IMR-90 (cell line): ENCODE measurements at regions not wholly inside any gene's neighbourhood (a gene's known extent, or its start where the extent isn't known, plus 50 kb on each side); places are given as distances from the start of the nearest gene placed in this dataset.

ENCODE experiments used
- ATAC-seq: fragments of 200-7000 bp; cut with Tn5 transposase; 2 replicates; pipeline ENCODE4 v1.9.1; 2020; ENCODE audit warnings: low read depth, mild to moderate bottlenecking, moderate library complexity
- BruUV-seq: library from RNA; stranded (reverse); fragments of 400-500 nt; replicated peaks from 2 replicates; lab custom pipeline; 2021; lab: Mats Ljungman, UMichigan
- CTCF ChIA-PET: fragments of 300-600 bp; formaldehyde crosslinking; extraction: SDS; loops from one replicate; lab custom pipeline; 2021; ENCODE audit warnings: antibody characterized with exemption; lab: Yijun Ruan, JAX
- POLR2A ChIA-PET: fragments of 300-600 bp; sonication (Branson Sonifier 250); formaldehyde crosslinking; loops from one replicate; lab custom pipeline; 2022; ENCODE audit warnings: antibody characterized with exemption; ENCODE audit not compliant: unreplicated experiment; lab: Charles Lee
- DNase-seq: peaks from one replicate; pipeline ENCODE4 v3.0.0; 2013
- H2AFZ ChIP-seq: replicated peaks from 2 replicates; pipeline ENCODE3; 2013; ENCODE audit warnings: low read length, mild to moderate bottlenecking; ENCODE audit not compliant: poor library complexity
- H2AK5ac ChIP-seq: 2 replicates; pipeline ENCODE4 v1.6.1; 2013; ENCODE audit warnings: low read depth, low read length, inconsistent platforms
- H2AK9ac ChIP-seq: replicated peaks from 2 replicates; pipeline ENCODE3; 2013; ENCODE audit warnings: mild to moderate bottlenecking, low read depth, low read length, moderate library complexity; ENCODE audit not compliant: poor library complexity
- H2BK120ac ChIP-seq: 2 replicates; pipeline ENCODE4 v1.6.1; 2013; ENCODE audit warnings: low read depth, low read length, inconsistent platforms
- H2BK15ac ChIP-seq: 3 replicates; pipeline ENCODE4 v1.6.1; 2013; ENCODE audit warnings: low read depth, low read length, inconsistent platforms
- H2BK20ac ChIP-seq: 2 replicates; pipeline ENCODE4 v1.6.1; 2013; ENCODE audit warnings: low read depth, mild to moderate bottlenecking, inconsistent platforms, low read length, moderate library complexity
- H2BK5ac ChIP-seq: 2 replicates; pipeline ENCODE4 v1.6.1; 2013; ENCODE audit warnings: mild to moderate bottlenecking, low read depth, low read length, inconsistent platforms; ENCODE audit not compliant: poor library complexity, severe bottlenecking
- H3K14ac ChIP-seq: replicated peaks from 2 replicates; pipeline ENCODE4 v1.6.1; 2013; ENCODE audit warnings: low read depth, low read length, inconsistent platforms
- H3K18ac ChIP-seq: 2 replicates; pipeline ENCODE4 v1.6.1; 2013; ENCODE audit warnings: low read depth, low read length, control low read depth
- H3K23ac ChIP-seq: 2 replicates; pipeline ENCODE4 v1.6.1; 2013; ENCODE audit warnings: low read depth, low read length, inconsistent platforms
- H3K27ac ChIP-seq: 2 replicates; pipeline ENCODE4 v1.5.1; 2013; ENCODE audit warnings: mild to moderate bottlenecking, control low read depth, low read length; ENCODE audit not compliant: insufficient read depth
- H3K27me3 ChIP-seq: 2 replicates; pipeline ENCODE4 v1.6.1; 2013; ENCODE audit warnings: low read length; ENCODE audit not compliant: control insufficient read depth, insufficient read depth
- H3K36me3 ChIP-seq: 2 replicates; pipeline ENCODE4 v1.6.1; 2013; ENCODE audit warnings: low read length, mixed read lengths; ENCODE audit not compliant: control insufficient read depth, insufficient read depth
- H3K4ac ChIP-seq: 2 replicates; pipeline ENCODE4 v1.6.1; 2013; ENCODE audit warnings: low read depth, low read length, inconsistent platforms
- H3K4me1 ChIP-seq: 2 replicates; pipeline ENCODE4 v1.6.1; 2013; ENCODE audit warnings: low read length, mixed read lengths; ENCODE audit not compliant: control insufficient read depth, insufficient read depth
- H3K4me2 ChIP-seq: 2 replicates; pipeline ENCODE4 v1.6.1; 2013; ENCODE audit warnings: low read depth, mild to moderate bottlenecking, control low read depth, low read length, moderate library complexity
- H3K4me3 ChIP-seq: 2 replicates; pipeline ENCODE4 v1.5.1; 2013; ENCODE audit warnings: low read depth, mild to moderate bottlenecking, control low read depth, low read length, moderate library complexity; ENCODE audit not compliant: insufficient read depth
- H3K56ac ChIP-seq: 2 replicates; pipeline ENCODE4 v1.6.1; 2013; ENCODE audit warnings: low read length, inconsistent platforms; ENCODE audit not compliant: insufficient read depth; ENCODE audit errors: extremely low read depth
- H3K79me1 ChIP-seq, 2 experiments: 2 replicates each; pipeline ENCODE4 v1.6.1; 2013; ENCODE audit warnings: low read length in 2 of 2, inconsistent platforms in 1 of 2, low read depth in 1 of 2
- H3K9ac ChIP-seq: 2 replicates; pipeline ENCODE4 v1.6.1; 2013; ENCODE audit warnings: low read depth, low read length, control low read depth
- H3K9me1 ChIP-seq: 2 replicates; pipeline ENCODE4 v1.6.1; 2013; ENCODE audit warnings: low read length, inconsistent platforms; ENCODE audit not compliant: insufficient read depth
- H3K9me3 ChIP-seq: 2 replicates; pipeline ENCODE4 v1.6.1; 2013; ENCODE audit warnings: low read length; ENCODE audit not compliant: control insufficient read depth, insufficient read depth
- H4K20me1 ChIP-seq: 2 replicates; pipeline ENCODE4 v1.6.1; 2013; ENCODE audit warnings: low read length, inconsistent platforms; ENCODE audit not compliant: insufficient read depth
- H4K5ac ChIP-seq: 2 replicates; pipeline ENCODE4 v1.6.1; 2013; ENCODE audit warnings: mild to moderate bottlenecking, low read depth, low read length, control low read depth
- H4K8ac ChIP-seq, 2 experiments: 2 replicates each; pipeline ENCODE4 v1.6.1; 2013; ENCODE audit warnings: low read depth in 2 of 2, low read length in 2 of 2, control low read depth in 1 of 2, inconsistent platforms in 1 of 2
- H4K91ac ChIP-seq: 2 replicates; pipeline ENCODE4 v1.6.1; 2013; ENCODE audit warnings: low read depth, low read length, inconsistent platforms; ENCODE audit not compliant: insufficient read depth
- BHLHE40 ChIP-seq: fragments of 150-350 bp; IDR thresholded peaks from 2 replicates; pipeline ENCODE4 v1.6.1; 2016; ENCODE audit warnings: mild to moderate bottlenecking, low read depth, low read length
- CEBPB ChIP-seq: IDR thresholded peaks from 2 replicates; pipeline ENCODE4 v1.6.1; 2012; ENCODE audit warnings: low read depth, low read length, improper control_type of control experiment
- CHD1 ChIP-seq: IDR thresholded peaks from 2 replicates; pipeline ENCODE4 v1.6.1; 2012; ENCODE audit warnings: low read depth, low read length, improper control_type of control experiment
- FOS ChIP-seq: fragments of 150-350 bp; IDR thresholded peaks from 2 replicates; pipeline ENCODE4 v1.6.1; 2016; ENCODE audit warnings: low read depth, low read length
- MAFK ChIP-seq: IDR thresholded peaks from 2 replicates; pipeline ENCODE4 v1.6.1; 2012; ENCODE audit warnings: low read depth, low read length, improper control_type of control experiment
- MAZ ChIP-seq: IDR thresholded peaks from 2 replicates; pipeline ENCODE4 v1.6.1; 2012; ENCODE audit warnings: low read depth, mild to moderate bottlenecking, low read length, improper control_type of control experiment, moderate library complexity, borderline replicate concordance
- MXI1 ChIP-seq: IDR thresholded peaks from 2 replicates; pipeline ENCODE4 v1.6.1; 2012; ENCODE audit warnings: low read depth, mild to moderate bottlenecking, low read length, moderate library complexity, borderline replicate concordance
- NFE2L2 ChIP-seq: fragments of 150-350 bp; IDR thresholded peaks from 2 replicates; pipeline ENCODE4 v1.6.1; 2016; ENCODE audit warnings: low read depth, mild to moderate bottlenecking, low read length
- POLR2A ChIP-seq: IDR thresholded peaks from 2 replicates; pipeline ENCODE4 v1.6.1; 2012; ENCODE audit warnings: mild to moderate bottlenecking, low read depth, low read length
- RAD21 ChIP-seq: IDR thresholded peaks from 2 replicates; pipeline ENCODE4 v1.6.1; 2012; ENCODE audit warnings: low read length, improper control_type of control experiment
- RCOR1 ChIP-seq: IDR thresholded peaks from 2 replicates; pipeline ENCODE4 v1.6.1; 2012; ENCODE audit warnings: mild to moderate bottlenecking, low read length, improper control_type of control experiment; ENCODE audit not compliant: insufficient replicate concordance
- RFX5 ChIP-seq: IDR thresholded peaks from 2 replicates; pipeline ENCODE4 v1.8.0; 2012; ENCODE audit warnings: low read depth, mild to moderate bottlenecking, low read length, moderate library complexity
- SMC3 ChIP-seq: fragments of 150-350 bp; IDR thresholded peaks from 2 replicates; pipeline ENCODE4 v1.6.1; 2016; ENCODE audit warnings: low read depth, mild to moderate bottlenecking, antibody characterized with exemption, low read length, moderate library complexity
- WGBS, 2 experiments: methylation state at CpG; one replicate each; pipeline versions ENCODE4 v1.1.5 to v1.1.7; 2013; ENCODE audit warnings: missing lambda C conversion rate in 2 of 2; ENCODE audit not compliant: insufficient read length in 1 of 2; ENCODE audit errors: extremely low coverage in 2 of 2; 5-methylcytosine and 5-hydroxymethylcytosine counted together
- dilution Hi-C: fragments of 300-500 bp; cut with HindIII; formaldehyde crosslinking; loops from one replicate; pipeline ENCODE4 v1.14.3; 2018; ENCODE audit warnings: low sequenced_read_pairs; ENCODE audit not compliant: unreplicated experiment
- in situ Hi-C: fragments of 300-500 bp; cut with MboI; formaldehyde crosslinking; loops from 3 replicates; pipeline ENCODE4 v1.14.3; 2019; ENCODE audit warnings: low sequenced_read_pairs, inconsistent platforms, mixed read lengths
- intact Hi-C: fragments of 100-400 bp; cut with micrococcal nuclease; formaldehyde crosslinking; loops from 2 replicates; pipeline ENCODE4 v1.10.0; 2022
- TF ChIP-seq, protein P1 (sequence below): conservative IDR thresholded peaks from 2 replicates; pipeline ENCODE4 v1.5.1; 2012; ENCODE audit warnings: mild to moderate bottlenecking, low read depth, low read length, improper control_type of control experiment
- TF ChIP-seq, protein P2 (sequence below): fragments of 150-350 bp; IDR thresholded peaks from 2 replicates; pipeline ENCODE4 v1.6.1; 2017; ENCODE audit warnings: mild to moderate bottlenecking, antibody characterized with exemption, low read length, low read depth
- TF ChIP-seq, protein P3 (sequence below): fragments of 150-350 bp; IDR thresholded peaks from 2 replicates; pipeline ENCODE4 v1.6.1; 2016; ENCODE audit warnings: low read depth, mild to moderate bottlenecking, low read length, moderate library complexity, borderline replicate concordance

DNA sequence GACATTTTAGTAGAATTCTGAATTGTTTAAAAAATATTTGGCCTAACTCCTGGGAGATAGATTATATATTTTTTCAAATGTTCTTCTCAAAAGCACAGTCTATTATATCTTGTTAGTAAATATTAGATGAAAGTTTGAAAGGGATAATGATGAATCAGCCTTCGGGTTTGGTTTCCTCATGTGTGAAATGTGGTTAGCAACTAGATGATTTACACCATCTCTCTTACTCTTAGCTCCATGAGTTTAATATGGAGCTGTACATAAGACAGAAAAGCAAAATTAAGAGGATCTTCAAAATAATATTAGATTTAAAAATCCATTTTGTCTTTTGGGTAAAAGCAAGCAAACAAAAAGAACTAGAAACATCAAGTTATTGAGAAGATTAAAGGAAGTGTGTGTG, 120.8 kb upstream of the SFRP2 start:
- Histone ChIP-seq H2BK20ac (no peak overlapping the region), H2AK5ac (no peak overlapping the region), H3K36me3 (no peaks in the 10 kb centered on the region), H3K79me1 (no peaks in the 10 kb centered on the region), H3K4me1 (no peaks in the 10 kb centered on the region), H3K4ac (no peak overlapping the region), H3K9ac (no peak overlapping the region), H3K14ac (no peak overlapping the region), H2AFZ (no peak overlapping the region), H2BK15ac (no peak overlapping the region), H3K4me3 (no peak overlapping the region), H3K56ac (no peak overlapping the region), H4K5ac (no peak overlapping the region), H3K4me2 (no peak overlapping the region), H2BK120ac (no peak overlapping the region), H3K23ac (no peak overlapping the region), H3K9me3 (0 out of 2 replicates have a peak, but pooled peaks cover 5% of the 10 kb centered on the region), H3K9me1 (no peaks in the 10 kb centered on the region), H3K18ac (no peak overlapping the region), H4K20me1 (no peaks in the 10 kb centered on the region), H4K8ac (no peak overlapping the region), H3K27me3 (no peaks in the 10 kb centered on the region), H3K27ac (no peak overlapping the region), H4K91ac (no peak overlapping the region), H2BK5ac (no peak overlapping the region), H2AK9ac (no peak overlapping the region)
- no CpG with 5 or more reads among the region's 1 CpG for WGBS, 2 experiments
- in situ Hi-C loops (no loop called here), intact Hi-C loops (no loop called here), dilution Hi-C loops (no loop called here)
- ChIA-PET CTCF (interaction anchor here (0.5 kb wide), 1 partner anchor 124 kb away, joined by 4 read pairs; no protein-coding TSS in a partner anchor), POLR2A (no interaction called here)
- ATAC-seq (no peak), DNase-seq (no peak)
- TF ChIP-seq FOS (no peak), NFE2L2 (no peak), RCOR1 (no peak), CHD1 (no peak), MXI1 (no peak), MAZ (no peak), RFX5 (no peak), RAD21 (no peak), BHLHE40 (no peak), MAFK (no peak), SMC3 (no peak), CEBPB (no peak), POLR2A (no peak)
- TF ChIP-seq, protein P1, sequence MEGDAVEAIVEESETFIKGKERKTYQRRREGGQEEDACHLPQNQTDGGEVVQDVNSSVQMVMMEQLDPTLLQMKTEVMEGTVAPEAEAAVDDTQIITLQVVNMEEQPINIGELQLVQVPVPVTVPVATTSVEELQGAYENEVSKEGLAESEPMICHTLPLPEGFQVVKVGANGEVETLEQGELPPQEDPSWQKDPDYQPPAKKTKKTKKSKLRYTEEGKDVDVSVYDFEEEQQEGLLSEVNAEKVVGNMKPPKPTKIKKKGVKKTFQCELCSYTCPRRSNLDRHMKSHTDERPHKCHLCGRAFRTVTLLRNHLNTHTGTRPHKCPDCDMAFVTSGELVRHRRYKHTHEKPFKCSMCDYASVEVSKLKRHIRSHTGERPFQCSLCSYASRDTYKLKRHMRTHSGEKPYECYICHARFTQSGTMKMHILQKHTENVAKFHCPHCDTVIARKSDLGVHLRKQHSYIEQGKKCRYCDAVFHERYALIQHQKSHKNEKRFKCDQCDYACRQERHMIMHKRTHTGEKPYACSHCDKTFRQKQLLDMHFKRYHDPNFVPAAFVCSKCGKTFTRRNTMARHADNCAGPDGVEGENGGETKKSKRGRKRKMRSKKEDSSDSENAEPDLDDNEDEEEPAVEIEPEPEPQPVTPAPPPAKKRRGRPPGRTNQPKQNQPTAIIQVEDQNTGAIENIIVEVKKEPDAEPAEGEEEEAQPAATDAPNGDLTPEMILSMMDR: no peak
- TF ChIP-seq, protein P2, sequence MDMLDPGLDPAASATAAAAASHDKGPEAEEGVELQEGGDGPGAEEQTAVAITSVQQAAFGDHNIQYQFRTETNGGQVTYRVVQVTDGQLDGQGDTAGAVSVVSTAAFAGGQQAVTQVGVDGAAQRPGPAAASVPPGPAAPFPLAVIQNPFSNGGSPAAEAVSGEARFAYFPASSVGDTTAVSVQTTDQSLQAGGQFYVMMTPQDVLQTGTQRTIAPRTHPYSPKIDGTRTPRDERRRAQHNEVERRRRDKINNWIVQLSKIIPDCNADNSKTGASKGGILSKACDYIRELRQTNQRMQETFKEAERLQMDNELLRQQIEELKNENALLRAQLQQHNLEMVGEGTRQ: no peak
- TF ChIP-seq, protein P3, sequence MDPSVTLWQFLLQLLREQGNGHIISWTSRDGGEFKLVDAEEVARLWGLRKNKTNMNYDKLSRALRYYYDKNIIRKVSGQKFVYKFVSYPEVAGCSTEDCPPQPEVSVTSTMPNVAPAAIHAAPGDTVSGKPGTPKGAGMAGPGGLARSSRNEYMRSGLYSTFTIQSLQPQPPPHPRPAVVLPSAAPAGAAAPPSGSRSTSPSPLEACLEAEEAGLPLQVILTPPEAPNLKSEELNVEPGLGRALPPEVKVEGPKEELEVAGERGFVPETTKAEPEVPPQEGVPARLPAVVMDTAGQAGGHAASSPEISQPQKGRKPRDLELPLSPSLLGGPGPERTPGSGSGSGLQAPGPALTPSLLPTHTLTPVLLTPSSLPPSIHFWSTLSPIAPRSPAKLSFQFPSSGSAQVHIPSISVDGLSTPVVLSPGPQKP: no peak
- BruUV-seq: no TSS peak
